NCI-H524 (cell line): ENCODE measurements at regions not wholly inside any gene's neighbourhood (a gene's known extent, or its start where the extent isn't known, plus 50 kb on each side); places are given as distances from the start of the nearest gene placed in this dataset.

Experiments
- DNase-seq, 2 experiments: peaks; one replicate each; lab custom pipeline; 2025; lab: John Stamatoyannopoulos, UW

DNA sequence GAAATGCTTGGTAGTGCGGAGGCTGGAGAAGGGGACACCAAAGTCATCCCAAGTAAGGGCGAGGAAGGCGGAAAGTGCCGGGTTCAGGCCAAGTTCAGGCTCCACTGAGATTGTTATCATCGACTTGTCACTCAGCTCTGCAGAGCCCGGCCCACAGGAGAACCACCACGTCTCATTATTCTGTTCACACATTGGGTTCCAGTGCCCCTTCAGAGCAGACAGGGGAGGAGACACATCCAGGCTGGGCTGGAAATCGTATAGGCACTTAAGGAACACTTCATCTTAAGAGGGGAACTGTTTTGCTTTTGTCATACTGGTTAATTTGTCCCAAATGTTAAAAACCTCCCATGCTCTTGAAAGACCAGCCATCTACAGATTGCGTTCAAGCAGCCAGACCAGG lies 118.3 kb upstream of the ADAMTS18 start:
- peak in 1 of 2 experiments; percentile 21 for DNase-seq

DNA sequence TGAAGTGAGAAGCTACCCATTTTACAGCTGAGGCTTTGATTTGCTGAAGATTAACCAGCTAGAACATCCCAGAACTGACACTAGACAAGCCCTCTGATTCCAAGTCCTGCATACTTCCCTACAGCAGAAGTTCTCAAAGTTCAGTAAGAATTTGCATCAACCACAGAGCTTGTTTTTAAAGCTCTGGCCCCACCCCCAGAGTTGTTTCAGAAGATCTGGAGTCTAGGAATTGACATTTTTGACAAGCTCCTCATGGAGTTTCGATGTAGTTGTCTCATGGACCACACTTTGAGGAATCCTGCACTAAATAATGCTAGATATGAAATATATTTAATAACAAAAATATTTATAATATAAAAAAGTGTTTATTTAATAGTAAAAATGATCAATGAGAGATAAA lies 120.3 kb upstream of the ADAMTS18 start:
- no peak for DNase-seq

DNA sequence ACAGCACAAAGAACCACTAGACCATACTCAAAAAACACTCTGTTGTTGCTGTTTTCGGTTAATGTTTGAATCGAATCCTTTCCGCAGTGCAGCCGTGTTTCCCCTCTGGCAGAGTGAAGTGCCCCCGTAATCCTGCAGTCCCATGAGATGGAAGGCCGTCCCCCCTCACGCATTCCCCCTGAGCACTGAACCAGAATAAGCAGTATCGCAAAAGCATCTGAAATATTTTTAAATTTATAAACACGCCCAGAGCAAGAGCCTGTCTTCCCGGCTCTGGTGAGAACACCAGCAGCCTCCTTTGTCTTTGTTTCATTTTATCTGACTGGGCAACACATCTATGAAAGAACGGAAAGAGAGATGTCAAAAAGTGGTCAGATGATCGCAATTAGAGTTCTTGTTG lies 121.0 kb upstream of the ADAMTS18 start:
- DNase-seq, result no peak

DNA sequence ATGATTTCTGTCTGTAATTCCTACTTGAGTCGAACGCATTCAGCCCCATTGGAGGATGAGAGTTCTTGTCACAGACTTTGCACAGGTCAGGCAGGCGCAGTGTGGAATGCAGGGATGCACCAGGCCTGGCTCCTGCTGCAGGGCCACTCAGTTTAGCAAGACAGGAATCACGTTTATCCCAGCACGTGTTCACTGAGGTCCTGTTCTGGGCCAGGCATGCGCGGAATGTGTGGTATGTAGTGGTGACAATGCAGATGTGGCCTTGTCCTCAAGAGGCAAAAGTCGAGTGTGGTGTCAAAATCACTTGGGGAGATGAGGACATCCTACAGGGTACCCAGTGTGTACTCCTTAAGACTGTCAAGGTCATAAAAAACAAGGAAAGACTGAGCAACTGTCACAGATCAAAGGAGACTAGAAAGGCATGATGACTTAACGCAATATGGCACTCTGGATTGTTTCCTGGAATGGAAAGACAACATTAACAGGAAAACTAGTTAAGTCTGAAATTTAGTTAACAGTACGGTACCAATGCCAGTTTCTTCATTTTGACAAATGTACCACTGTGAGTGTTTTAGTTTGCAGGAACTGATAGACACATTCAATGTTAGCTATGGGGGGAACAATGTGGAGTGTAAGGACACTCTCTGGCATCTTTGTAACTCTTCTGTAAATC lies 121.5 kb upstream of the ADAMTS18 start:
- no peak for DNase-seq

DNA sequence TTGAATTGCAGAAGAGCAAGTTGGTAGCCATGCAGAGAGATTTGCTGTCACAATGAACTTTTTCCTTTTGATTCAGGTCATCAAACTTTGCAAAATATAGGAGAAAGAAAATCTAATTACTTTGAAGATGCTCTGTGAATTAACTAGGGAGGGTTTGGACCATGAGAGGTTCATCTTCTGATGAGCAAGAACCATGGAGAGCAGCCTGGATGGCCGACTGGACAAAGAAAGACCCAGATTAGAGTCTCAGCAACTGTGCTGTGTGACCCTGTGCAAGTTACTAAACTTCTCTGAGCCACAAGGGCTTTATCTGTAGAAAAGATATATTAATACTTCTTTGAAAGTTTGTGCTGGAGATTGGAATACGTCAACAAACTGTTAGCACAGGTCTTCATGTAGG lies 122.6 kb upstream of the ADAMTS18 start:
- no peak for DNase-seq

DNA sequence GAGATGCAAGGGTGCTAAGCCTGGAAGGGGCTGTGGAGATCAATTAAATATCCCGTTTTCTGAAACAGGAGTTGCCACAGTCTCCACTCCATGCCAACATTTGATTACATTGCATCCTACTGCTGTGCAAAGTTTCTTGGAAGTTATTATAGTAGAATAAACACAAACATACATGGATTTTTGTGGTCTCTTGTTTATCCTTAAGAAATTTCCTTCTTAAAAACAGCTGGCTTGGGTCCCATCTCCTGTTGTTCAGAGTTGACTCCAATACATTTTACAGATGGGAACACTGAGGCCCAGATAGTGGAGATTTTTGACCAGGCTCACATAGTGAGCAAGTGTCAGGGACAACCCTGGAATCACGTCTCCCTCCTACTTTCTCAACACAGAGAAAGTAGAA lies 124.0 kb upstream of the ADAMTS18 start:
- DNase-seq, result no peak

DNA sequence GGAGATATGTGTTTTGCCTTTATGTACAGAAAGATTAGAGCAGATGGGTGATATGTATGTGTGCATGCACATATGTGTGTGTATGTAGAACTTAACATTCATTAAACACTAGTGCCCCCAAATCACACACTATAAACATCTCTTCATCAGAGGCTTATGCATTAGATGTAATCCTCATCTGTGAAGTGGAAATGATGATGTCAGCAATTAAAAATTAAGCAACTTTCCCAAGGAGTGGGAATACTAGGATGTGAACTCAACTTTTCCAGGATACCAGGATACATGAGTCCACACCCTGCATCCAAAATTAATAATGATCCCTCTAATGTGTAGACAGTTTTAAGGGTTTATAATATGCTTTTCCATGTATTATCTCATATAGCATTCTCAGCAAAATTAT lies 127.7 kb upstream of the ADAMTS18 start:
- DNase-seq, result no peak

DNA sequence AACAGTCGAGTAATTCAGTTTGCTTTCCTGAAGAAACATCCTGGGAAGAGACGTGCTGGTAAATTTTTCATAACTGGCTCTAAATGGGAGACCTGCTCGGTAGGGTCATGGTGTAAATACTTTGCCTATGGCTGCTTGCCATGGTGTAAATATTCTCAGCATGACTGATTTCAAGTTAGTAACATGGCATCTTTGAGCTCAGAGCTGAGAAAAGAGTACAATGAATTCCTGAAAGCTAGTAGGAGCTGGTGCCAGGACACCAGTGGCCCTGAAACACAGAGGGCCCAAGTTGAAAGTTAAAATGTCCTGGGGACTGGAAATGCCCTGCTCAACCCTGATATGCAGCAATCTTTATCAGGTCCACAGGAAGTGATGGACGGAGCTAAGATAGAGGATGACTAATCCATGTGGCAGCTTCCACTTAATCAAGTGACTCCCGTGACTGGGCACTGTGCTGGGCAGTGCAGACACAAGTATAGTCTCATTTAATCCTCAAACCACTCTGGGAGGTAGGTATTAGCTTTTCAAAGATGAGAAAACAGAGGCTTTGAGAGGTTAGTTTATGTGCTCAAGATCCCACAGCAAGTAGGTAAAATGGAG lies 130.1 kb upstream of the ADAMTS18 start:
- DNase-seq, result no peak

DNA sequence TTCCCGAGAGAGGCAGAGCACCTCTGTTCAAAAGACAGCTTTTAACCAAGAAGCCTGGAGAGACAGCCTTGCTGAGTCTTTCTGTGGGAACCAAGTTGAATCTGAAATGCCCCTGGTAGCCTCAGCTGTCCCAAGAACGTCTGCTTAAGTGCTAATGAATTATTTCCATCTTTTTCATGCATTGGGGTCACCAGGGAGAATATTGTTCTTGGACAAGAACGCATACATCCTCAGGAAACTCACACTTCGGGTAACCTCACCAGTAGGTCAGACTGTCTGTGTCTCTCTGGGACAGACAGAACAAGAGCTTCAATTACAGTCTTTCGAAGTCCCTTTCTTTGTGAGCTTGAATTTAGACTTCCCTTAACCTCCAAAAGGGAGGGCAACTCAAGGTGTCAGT lies 134.6 kb upstream of the ADAMTS18 start:
- DNase-seq, result no peak

DNA sequence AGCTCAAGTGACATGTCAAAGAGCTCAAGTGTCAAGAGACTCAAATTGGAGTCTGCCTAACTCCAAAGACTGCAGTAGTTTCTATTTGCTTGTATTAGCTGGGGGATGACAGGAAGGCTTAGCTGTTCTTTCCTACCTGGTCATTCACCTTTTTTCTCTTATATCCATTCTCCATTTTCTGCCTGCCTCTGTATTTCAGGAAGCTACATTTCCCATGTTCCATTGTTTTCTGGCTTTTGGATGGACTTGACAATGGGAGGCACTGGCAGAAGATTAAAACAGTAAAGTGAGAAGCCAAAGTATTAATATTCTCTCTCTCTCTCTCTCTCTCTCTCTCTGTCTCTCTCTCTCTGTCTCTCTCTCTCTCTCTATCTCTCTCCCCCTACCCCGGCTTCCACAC lies 135.7 kb upstream of the ADAMTS18 start:
- DNase-seq, result no peak

DNA sequence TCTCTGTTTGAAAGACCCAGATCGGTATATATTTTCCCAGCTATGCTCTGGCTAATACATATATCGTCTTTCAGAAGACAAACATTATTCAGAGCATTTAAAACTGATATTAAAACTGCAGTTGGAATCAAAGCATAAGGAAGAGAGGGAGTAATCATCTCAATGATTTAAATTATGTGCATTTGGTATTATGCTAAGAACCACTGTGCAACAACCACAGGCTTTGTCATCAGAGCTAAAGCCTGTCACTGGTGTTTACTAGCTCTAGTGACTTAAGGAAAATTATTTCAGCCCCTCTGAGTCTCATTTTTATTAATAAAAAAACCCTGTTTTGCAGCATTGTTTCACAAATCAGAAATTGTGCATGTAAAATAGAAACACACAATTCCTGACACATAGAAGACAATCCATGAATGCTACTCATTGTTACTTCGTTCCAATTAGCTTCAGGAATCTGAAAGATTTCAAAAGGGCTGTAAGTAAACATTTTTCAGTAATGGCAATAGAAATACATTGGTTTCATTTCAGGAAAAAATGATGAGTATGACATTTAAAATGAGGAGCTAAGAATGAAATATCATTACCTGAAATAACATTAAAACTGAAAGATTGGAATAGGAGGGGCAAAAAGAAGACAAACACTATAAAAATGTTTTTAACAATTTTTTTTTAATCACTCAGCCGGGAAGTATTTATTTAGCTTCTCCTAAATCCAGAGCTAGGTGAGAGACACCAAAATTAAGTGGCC lies 136.5 kb upstream of the ADAMTS18 start:
- DNase-seq, result no peak

DNA sequence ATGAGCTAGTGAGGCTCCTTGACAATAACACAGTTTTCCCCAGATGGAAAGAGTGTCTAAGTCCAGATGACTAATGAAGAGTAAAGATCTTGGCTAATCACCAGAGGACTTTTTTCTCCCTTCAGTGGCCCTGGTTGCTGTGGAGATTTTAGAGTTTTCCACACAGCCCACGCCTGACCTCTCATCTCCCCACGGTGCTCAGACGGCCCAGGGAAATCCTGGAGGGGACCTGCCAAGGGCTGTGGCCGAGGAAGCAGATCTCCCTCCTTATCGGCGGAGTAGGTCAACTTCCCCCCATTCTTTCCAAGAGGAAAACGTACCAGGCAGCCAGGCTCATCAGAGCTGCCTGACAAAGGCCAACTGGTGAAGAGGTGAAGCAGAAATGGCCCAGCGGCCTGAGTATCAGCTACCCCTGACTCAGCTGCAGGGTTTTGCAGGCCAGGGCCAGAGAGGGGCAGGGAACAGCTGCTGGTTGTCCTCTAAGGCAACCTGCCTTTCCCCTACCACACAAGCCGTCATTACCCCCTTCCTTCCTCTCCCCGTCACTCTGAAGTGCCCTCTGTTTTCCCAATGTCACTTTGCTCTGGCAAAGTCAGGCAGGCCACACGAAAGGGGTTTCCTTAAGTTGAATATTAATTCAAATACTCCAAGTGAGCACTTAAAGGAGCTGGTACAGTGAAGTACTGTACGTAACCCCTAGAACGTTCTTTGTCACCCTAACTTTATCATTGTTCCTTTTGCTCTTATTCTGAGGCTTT lies 140.2 kb upstream of the ADAMTS18 start:
- DNase-seq, result no peak

DNA sequence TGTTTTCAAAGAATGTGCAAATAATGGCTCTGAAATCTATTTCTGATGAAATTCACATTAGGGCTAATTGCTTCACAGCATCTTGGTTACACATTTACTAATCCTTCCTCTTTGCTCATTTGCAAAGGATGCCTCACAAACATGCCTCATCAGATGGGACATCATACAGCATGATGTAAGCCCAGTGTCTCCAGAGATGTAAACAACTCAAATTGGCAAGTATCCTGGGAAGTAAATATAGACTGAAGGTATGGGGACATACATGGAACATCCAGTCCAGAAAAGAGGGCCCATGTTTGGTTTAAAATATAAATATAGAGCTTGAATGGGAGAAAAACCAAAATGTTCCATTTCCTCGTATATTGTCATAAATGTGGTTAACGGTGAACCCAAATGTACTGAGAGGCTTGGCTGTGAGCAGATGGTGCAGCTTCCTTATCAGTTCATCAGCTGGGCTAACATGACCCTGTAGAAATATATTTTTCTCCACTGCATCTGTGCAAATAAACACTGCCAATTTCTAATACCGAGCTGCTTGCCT lies 142.9 kb upstream of the NUDT7 start:
- peak in 1 of 2 experiments; percentile 42 for DNase-seq

DNA sequence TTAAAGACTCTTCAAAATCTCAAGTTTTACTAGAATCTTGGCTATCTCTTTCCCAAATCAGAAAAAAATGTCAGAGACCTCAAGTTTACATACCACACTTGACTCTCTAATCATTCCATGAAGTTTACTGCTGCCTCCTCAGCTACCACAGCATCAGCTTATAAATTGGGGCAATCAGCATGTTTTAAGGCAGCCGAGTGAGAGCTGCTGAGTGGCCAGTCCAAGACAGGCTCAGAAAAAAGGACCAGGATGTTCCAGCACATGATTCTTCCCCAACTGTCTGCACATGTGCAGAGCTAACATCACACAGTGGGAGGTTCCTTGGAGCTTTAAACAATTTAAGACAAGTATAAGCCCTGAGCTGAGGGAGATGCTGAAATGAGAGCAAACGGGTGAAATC lies 140.6 kb upstream of the NUDT7 start:
- no peak for DNase-seq

DNA sequence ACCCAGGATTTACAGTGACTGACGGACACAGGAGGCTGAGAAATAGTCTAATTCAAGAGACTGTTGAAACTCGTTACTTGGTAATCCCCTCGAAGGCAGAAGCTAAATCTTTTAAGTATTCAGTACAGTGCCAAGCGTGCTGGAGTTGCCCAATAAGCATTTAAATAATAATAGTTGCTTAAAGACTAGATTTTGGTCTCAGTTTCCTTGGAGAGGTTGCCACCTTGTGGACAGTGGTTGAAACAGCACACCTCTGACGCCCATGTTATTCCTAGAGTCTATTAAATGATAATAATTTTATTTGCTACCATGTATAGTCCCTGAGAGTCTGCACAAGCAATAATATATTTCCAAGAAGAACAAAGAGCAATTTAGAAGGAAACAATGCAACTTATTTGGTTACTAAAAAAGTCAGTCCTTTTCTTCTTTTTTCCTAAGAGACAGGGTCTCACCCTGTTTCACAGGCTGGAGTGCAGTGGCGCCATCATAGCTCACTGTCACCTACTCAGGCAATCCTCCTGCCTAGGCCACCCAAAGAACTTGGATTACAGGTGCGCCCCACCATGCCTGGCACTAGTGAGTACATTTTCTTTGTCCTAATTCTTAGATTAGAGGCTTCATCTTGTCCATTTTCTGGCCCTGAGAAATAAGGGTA lies 138.0 kb upstream of the NUDT7 start:
- peak; percentile 59 to 78 for DNase-seq

DNA sequence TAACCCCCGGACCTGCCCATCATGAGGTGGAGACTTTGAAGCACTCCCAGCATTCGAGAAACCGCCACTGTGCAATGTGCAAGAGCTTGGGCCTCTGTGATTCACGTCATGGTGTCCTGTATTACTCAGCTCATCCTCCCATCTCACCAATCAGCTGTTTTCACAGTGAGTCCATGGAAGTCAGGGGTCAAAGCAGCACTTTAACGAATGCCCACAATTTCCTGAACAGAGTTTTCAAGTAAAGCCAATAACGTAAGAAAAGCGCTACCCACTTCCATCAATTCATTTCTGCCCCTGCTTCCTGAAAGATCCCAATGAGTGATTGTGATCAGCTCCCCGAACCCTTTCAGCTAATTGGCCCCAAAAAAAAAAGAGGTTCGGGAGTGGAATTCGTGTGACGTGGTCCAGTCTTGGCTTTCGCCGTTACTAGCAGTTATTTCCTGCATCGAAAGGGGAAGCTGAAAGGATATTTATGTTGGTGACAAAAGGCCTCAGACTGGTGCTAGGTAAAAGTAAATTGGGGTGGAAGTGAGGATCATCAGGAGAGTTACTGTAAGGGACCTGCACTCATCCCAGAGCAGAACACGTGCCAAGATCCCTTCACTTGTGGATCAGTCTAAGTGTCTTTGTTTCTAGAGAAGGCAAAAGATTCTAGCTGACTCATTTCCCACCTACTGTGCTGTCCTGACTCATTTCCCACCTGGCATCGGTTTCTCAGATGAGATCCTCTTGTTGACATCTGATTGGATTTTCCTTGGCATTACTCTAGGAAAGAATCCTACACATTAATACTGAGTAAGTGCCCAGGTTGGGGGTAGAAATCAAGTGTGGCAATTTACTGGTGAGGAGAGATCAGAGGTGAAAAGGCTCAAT lies 136.7 kb upstream of the NUDT7 start:
- no peak for DNase-seq

DNA sequence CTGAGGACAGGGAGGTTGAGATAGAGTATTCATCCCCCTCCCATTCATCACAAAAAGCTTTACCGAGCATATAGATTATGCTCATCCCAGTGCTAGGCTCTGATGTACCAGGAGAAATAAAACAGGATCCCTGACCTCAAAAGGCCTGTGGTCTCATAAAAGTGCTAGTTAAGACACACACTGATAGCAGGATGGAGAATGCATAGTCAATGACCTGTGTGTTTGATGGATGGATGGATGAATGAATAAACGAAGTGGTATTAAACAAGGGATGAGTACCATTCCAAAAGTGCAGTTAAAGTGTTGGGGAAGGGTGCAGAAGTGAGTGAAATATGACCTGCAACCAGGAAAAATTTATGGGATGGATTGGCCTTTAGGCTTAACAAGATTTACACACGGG lies 133.9 kb upstream of the NUDT7 start:
- DNase-seq, result peak in 1 of 2 experiments; percentile 25

DNA sequence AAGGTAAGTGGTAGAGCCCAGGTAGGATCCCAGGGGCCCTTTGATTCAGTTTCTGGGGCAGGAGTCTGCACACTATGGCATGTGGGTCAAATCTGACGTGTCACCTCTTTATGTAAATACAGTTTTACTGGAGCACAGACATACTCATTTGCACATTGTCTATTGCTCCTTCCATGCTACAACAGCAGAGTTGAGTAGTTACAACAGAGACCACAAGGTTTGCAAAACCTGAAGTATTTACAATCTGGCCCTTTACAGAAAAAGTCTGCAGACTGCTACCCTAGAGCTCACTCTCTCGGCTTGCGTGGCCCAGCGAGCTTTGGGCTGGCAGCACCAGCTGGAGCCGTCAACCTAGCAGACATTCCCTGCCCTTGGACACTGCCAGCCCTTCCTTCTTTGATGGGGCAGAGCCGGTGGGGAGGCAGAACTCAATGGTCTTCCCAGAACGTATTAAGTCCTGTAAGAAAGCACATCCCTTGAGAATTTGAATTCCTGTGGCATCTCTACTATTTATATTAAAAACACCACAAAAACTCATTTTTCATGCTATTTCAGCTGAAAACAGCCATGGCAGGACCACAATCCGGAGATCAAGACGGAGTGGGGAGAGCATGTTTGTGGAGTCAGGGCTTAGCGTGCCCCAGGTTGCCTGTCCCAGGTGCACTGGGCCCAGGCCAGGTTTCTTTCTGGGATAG lies 133.1 kb upstream of the NUDT7 start:
- DNase-seq, result no peak

DNA sequence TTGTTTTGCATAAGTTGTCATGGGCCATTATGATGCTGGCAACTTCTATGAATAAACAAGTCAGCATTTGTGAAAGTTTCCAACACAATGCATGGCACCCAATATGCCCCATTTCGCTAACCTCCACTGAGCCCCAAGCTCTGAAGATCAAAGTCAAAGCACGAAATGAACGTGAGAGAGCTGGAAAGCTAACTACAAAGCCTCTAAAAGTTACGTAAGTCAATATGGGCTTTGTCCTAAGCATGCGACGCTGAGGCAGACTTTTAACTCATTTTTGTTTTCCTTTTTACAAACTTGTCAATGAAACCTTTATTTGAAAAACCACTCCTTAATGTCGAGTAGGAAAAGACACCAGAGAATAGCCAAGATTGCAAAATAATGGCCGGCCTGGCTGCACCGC lies 131.6 kb upstream of the NUDT7 start:
- DNase-seq, result no peak

DNA sequence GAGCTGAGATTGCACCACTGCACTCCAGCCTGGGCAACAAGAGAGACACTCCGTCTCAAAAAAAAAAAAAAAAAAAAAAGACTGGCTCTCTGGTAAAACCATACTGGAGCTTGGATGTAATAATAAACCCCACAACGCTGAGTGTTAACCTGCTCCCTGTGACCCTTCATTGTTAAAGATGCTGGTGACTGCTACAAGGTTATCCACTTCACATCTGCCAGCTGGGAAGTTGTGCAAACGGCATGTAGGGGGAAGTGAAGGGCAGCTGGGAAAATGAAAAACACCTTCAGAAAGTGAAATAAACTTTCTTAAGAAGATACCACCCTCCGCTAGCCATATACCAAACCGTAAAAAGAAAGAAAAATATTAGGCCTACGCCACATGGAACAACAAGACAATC lies 131.0 kb upstream of the NUDT7 start:
- peak; percentile 30 to 77 for DNase-seq
